Right cardiac atrium (tissue), 5 donors: ENCODE measurements at regions not wholly inside any gene's neighbourhood (a gene's known extent, or its start where the extent isn't known, plus 50 kb on each side); places are given as distances from the start of the nearest gene placed in this dataset.
"Not testable (repeated sequence)": the region's sequence is repeated elsewhere in the genome, so short reads cannot be mapped to it uniquely, and the experiment has no call there.

Experiments used
- ATAC-seq, 2 donors: fragments of 200-7000 bp; cut with Tn5 transposase; one replicate each; pipeline versions ENCODE4 v1.8.0 to v1.9.1; 2020; ENCODE audit warnings: moderate library complexity in 2 of 2, mild to moderate bottlenecking in 1 of 2
- DNase-seq, 3 donors: peaks; one replicate each; pipeline ENCODE4 v3.0.0-alpha.2; 2020
- H3K27ac ChIP-seq: one replicate; pipeline ENCODE4 v1.5.1; 2013; ENCODE audit warnings: mild to moderate bottlenecking, low read length, control low read depth, moderate library complexity
- H3K27me3 ChIP-seq: one replicate; pipeline ENCODE4 v1.6.1; 2013; ENCODE audit not compliant: control insufficient read depth, insufficient read depth
- H3K4me1 ChIP-seq: one replicate; pipeline ENCODE4 v1.6.1; 2013; ENCODE audit warnings: low read length; ENCODE audit not compliant: control insufficient read depth, insufficient read depth
- H3K4me3 ChIP-seq: one replicate; pipeline ENCODE4 v1.5.1; 2013; ENCODE audit warnings: low read length, control low read depth
- H3K9me3 ChIP-seq: one replicate; pipeline ENCODE4 v1.6.1; 2013; ENCODE audit warnings: low read length; ENCODE audit not compliant: control insufficient read depth
- WGBS: extraction: QIAGEN DNeasy Blood & Tissue Kit; methylation state at CpG from one replicate; pipeline ENCODE4 v1.1.7; 2013; 5-methylcytosine and 5-hydroxymethylcytosine counted together
- intact Hi-C, 4 donors: fragments of 100-400 bp; cut with DNase I; formaldehyde crosslinking; loops; one replicate each; pipeline versions ENCODE4 v1.11.0 to v1.14.0; 2022 to 2023
- donor health status: healthy with polysubstance abuse.
- donor health status: DM: no; HTN: yes; CAD: no.
- donor health status: DM: no; HTN: no; CAD: no.
- donor health status: DM: no; HTN: yes; CAD: no; lungs with severe emphysema.
- donor health status: DM: yes; HTN: yes; CAD: no.

DNA sequence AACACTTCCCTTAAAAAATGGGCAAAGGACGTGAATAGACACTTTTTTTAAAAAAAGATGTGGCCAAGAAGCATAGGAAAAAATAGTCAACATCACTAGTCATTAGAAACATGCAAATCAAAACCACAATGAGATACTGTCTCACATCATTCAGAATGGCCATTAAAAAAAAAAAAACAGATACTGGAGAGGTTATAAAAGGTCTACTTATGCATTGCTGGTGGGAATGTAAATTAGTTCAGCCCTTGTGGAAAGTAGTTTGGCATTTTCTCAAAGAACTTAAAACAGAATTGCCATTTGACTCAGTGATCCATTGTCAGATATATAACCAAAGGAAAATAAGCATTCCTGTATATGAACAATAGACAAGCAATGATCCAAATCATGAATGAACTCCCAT, 352.8 kb upstream of the EPHA5 start:
- intact Hi-C loops = no loop called here
- WGBS = 45% methylated on average over 1 of the region's 1 CpG
- no peaks in the 10 kb centered on the region for H3K9me3 ChIP-seq
- no peak overlapping the region for H3K27ac ChIP-seq
- H3K27me3 ChIP-seq = no peaks in the 10 kb centered on the region
- H3K4me3 ChIP-seq = no peak overlapping the region
- DNase-seq (no peak), ATAC-seq (no peak)
- H3K4me1 ChIP-seq = no peaks in the 10 kb centered on the region

- intact Hi-C loops = no loop called here
- Histone ChIP-seq H3K4me1 (no peaks in the 10 kb centered on the region), H3K27me3 (no peaks in the 10 kb centered on the region), H3K9me3 (no peaks in the 10 kb centered on the region), H3K4me3 (no peak overlapping the region), H3K27ac (no peak overlapping the region)
- no peak for ATAC-seq
- DNase-seq = no peak
- WGBS = 90% methylated on average over 3 of the region's 3 CpGs
Measured at GRCh38 chr4:66017671-66018070, 347.4 kb upstream of the EPHA5 start.

DNA sequence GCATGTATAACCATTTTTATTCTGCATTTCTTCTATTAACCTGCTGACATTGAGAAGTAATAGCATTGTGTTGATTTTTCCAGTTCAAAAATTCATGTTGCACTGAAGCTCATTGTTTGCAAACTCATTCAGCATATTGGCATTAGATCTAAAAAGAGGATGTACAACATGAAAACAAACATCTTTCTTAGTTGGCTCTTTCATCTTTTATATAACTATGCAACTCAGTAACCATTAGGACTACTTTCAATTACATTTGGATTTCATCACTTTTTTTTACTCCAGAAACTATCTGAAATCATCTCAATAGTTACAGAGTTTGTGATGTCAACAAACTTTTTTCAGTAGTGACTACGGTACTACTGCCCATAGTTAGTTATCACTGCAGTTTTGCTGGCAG, 346.0 kb upstream of the EPHA5 start:
- Histone ChIP-seq H3K4me3 (no peak overlapping the region), H3K9me3 (no peaks in the 10 kb centered on the region), H3K4me1 (no peaks in the 10 kb centered on the region), H3K27me3 (no peaks in the 10 kb centered on the region), H3K27ac (no peak overlapping the region)
- 56% methylated on average over 1 of the region's 1 CpG for WGBS
- DNase-seq (no peak), ATAC-seq (no peak)
- intact Hi-C loops = no loop called here

- no peak for DNase-seq
- 40% methylated on average over 3 of the region's 3 CpGs for WGBS
- H3K4me3 ChIP-seq = no peak overlapping the region
- intact Hi-C loops = no loop called here
- H3K4me1 ChIP-seq = no peaks in the 10 kb centered on the region
- H3K27me3 ChIP-seq = no peaks in the 10 kb centered on the region
- no peaks in the 10 kb centered on the region for H3K9me3 ChIP-seq
- ATAC-seq = no peak
- no peak overlapping the region for H3K27ac ChIP-seq
Measured at GRCh38 chr4:66014146-66014765, 344.0 kb upstream of the EPHA5 start.

GRCh38 chr4:66000510-66001117, 330.3 kb upstream of the EPHA5 start:
- DNase-seq = no peak
- WGBS = 71% methylated on average over 1 of the region's 1 CpG
- Histone ChIP-seq H3K4me1 (no peaks in the 10 kb centered on the region), H3K27ac (no peak overlapping the region), H3K9me3 (no peaks in the 10 kb centered on the region), H3K4me3 (no peak overlapping the region), H3K27me3 (no peaks in the 10 kb centered on the region)
- no peak for ATAC-seq
- intact Hi-C loops = no loop called here

GRCh38 chr4:65999518-65999871, 329.2 kb upstream of the EPHA5 start:
- WGBS = 76% methylated on average over 1 of the region's 1 CpG
- no peak for DNase-seq
- no peaks in the 10 kb centered on the region for H3K27me3 ChIP-seq
- intact Hi-C loops = no loop called here
- ATAC-seq = no peak
- no peak overlapping the region for H3K27ac ChIP-seq
- no peak overlapping the region for H3K4me3 ChIP-seq
- no peaks in the 10 kb centered on the region for H3K4me1 ChIP-seq
- H3K9me3 ChIP-seq = no peaks in the 10 kb centered on the region

DNA sequence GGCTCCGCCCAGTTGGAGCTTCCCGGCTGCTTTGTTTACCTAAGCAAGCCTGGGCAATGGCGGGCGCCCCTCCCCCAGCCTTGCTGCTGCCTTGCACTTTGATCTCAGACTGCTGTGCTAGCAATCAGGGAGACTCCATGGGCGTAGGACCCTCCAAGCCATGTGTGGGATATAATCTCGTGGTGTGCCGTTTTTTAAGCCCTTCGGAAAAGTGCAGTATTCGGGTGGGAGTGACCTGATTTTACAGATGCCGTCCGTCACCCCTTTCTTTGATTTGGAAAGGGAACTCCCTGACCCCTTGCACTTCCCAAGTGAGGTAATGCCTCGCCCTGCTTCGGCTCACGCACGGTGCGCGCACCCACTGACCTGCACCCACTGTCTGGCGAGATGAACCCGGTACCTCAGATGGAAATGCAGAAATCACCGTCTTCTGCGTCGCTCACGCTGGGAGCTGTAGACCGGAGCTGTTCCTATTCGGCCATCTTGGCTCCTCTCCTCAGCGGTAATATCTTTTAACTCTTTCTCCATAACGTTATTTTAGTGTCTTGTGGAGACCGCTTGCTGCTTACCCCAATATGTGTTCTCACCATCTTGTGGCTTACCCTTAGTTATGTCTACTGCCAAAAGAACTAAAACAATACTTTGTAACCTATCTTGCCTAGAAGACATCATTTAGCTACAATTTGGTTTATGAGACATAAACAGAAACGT, 328.7 kb upstream of the EPHA5 start:
- H3K27ac ChIP-seq, ATAC-seq, intact Hi-C loops: not testable (repeated sequence)

GRCh38 chr4:65983061-65983460, 312.8 kb upstream of the EPHA5 start:
- Histone ChIP-seq H3K4me3 (no peak overlapping the region), H3K27me3 (no peaks in the 10 kb centered on the region), H3K27ac (no peak overlapping the region), H3K4me1 (no peaks in the 10 kb centered on the region), H3K9me3 (no peaks in the 10 kb centered on the region)
- intact Hi-C loops = no loop called here
- WGBS = 55% methylated on average over 2 of the region's 2 CpGs
- ATAC-seq (peak in 1 of 2 donors; percentile 54), DNase-seq (no peak)

More for the DNA sequence above, 328.7 kb upstream of the EPHA5 start:
- 83% methylated on average over 29 of the region's 29 CpGs for WGBS
- H3K4me3 ChIP-seq, DNase-seq, H3K27me3 ChIP-seq, H3K4me1 ChIP-seq, H3K9me3 ChIP-seq: not testable (repeated sequence)

DNA sequence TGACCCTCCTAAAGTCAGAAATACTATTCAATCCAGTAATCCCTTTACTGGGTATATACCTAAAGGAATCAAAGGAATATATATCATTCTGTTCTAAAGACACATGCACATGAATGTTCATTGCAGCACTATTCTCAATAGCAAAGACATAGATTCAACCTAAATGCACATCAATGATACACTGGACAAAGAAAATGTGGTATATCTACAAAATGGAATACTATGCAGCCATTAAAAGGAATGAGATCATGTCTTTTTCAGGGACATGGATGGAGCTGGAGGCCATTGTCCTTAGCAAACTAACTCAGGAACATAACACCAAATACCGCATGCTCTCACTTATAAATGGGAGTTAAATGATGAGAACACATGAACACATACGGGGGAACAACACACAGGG, 306.0 kb upstream of the EPHA5 start:
- Histone ChIP-seq H3K4me1 (no peaks in the 10 kb centered on the region), H3K4me3 (no peak overlapping the region), H3K9me3 (no peaks in the 10 kb centered on the region), H3K27me3 (no peaks in the 10 kb centered on the region), H3K27ac (no peak overlapping the region)
- no peak for DNase-seq
- ATAC-seq = no peak
- intact Hi-C loops = no loop called here
- WGBS = 95% methylated on average over 2 of the region's 2 CpGs

- Histone ChIP-seq H3K27ac (no peak overlapping the region), H3K9me3 (no peaks in the 10 kb centered on the region), H3K4me3 (no peak overlapping the region), H3K4me1 (no peaks in the 10 kb centered on the region), H3K27me3 (no peaks in the 10 kb centered on the region)
- no peak for ATAC-seq
- no peak for DNase-seq
- intact Hi-C loops = no loop called here
- WGBS = 70% methylated on average over 9 of the region's 9 CpGs
Measured at GRCh38 chr4:65973186-65973585, 302.9 kb upstream of the EPHA5 start.

GRCh38 chr4:65971686-65972085, 301.4 kb upstream of the EPHA5 start:
- H3K4me3 ChIP-seq = no peak overlapping the region
- no peaks in the 10 kb centered on the region for H3K27me3 ChIP-seq
- no peaks in the 10 kb centered on the region for H3K9me3 ChIP-seq
- no peaks in the 10 kb centered on the region for H3K4me1 ChIP-seq
- WGBS = 56% methylated on average over 2 of the region's 2 CpGs
- ATAC-seq (no peak), DNase-seq (no peak)
- intact Hi-C loops = no loop called here
- H3K27ac ChIP-seq = no peak overlapping the region
